ENCODE measurements at regions not wholly inside any gene's neighbourhood (a gene's known extent, or its start where the extent isn't known, plus 50 kb on each side); places are given as distances from the start of the nearest gene placed in this dataset.

DNA sequence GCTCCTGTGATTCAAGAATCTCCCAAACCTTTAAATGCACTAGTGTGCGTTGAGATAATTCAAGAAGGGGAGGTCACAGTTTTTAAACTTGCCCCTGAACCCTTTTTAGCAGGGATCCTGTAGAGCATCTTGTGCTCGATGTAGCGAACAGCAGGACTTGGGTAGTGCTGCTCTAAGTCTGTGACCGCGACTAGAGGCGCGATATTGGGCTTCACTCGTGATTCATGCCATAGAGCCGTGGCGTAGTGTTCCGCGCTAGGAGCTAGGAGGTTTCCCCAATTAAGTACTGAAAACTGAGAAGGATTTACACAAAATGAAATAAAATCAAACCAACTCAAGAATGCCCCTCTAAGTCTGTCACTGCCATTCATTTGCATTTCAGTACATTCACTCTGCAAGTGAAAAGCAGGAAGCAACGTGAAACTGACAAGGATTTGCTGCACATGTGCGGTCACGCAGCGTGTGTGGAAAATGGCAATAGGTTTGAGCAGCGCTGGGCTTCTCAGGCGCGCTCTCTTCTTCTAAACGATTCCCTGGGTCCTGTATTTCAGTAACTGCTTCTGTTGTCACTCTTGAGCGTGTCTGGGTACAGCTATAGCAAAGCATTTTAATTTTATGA, 1135.9 kb upstream of the WWC1 start:
- DNase-seq, result no peak

DNA sequence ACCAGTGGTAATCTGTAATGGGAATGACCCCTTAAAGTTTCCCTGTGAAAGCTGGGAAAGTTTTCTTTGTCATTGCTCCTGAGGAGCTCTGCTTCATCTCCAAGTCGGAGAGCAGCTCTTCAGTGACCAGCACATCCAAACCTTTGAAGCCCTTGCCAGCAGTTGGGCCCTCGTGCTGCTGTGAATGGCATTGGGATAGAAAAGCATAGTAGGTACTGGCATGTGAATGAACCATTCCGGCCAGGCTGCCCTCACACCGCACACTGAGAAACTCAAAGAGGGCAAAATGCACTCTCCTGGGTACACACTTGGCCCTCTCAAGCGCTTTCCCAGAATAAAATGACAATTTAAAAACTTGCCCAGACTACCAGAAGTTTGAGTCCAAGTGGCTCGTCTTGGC, 1135.0 kb upstream of the WWC1 start:
- DNase-seq, result no peak

DNA sequence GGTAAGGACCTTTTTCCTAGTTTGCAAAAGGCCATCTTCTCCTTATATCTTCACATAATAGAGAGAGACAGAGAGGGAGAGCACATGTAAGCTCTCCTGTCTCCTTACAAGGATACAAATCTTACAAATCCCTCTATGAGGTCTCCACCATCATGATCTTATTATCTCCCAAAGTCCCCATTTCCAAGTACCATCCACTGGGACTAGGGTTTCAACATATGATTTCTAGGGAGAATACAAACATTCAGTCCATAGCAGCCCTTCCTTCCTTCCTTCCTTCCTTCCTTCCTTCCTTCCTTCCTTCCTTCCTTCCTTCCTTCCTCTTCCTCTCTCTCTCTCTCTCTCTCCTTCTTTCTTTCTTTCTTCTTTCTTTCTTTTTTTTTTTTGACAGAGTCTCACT, 1132.9 kb upstream of the WWC1 start:
- no peak for DNase-seq

DNA sequence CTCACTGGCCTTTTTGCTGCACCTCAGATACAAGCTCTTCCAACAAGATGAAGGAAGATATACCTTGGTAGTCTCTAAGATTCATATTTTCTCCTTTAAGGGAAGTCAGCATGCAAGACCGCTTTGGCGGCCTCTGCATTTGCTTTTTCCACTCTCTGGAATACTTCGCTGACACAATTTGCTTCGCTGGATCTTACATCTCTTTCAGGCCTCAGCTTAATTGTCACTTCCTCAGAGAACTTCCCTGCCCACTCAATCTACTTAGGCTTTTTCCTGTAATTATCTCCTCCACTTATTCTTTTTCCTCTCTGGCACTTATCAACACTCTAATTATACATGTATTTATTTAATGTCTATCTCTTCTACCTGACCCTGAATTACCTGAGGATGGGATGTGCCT, 1131.1 kb upstream of the WWC1 start:
- DNase-seq, result no peak

DNA sequence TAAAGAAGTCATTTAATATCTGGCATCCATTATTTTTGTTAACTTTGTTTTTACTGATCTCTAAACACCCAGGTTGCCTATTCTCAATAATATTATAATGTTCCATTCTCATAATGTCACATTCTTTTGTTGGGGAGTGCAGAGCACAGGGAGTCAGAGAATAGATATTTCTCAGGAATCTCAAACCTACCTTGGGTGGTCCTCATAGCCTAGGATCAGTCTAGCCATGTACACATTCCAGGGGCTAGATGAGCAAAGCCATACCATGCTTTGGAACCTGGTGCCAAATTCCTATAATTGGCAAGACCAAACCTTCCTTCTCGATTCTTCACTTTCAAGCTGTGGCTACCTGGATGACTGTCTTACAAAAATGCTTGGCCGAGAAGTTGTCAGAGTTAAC, 1124.7 kb upstream of the WWC1 start:
- DNase-seq, result no peak

DNA sequence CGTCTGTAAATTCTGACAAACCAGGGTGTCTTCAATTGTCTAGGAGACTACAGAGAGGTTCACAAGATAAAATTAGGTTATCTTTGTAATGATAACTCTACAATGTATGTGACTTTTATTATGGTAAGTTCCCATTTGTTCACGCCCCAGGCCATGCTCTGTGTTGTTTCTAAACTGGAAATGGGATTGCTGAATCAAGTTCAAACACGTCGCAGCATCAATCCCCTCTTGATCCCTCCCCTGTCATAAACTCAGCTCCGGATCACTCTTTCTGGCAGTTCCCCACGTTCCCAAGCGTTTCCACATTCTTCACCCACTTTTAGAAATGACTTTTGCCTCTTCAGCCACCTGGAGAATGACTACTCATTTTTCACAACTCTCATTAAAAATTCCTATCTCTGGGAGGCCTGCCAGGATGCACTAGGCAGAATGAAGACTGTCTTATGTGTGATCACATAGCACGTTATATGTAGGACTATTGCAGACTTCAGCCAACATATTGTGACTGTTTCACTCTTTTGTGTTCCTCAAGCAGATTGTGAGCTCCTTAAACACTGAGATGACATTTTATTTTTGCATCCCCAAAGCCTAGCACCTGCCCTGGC, 1124.2 kb upstream of the WWC1 start:
- no peak for DNase-seq

DNA sequence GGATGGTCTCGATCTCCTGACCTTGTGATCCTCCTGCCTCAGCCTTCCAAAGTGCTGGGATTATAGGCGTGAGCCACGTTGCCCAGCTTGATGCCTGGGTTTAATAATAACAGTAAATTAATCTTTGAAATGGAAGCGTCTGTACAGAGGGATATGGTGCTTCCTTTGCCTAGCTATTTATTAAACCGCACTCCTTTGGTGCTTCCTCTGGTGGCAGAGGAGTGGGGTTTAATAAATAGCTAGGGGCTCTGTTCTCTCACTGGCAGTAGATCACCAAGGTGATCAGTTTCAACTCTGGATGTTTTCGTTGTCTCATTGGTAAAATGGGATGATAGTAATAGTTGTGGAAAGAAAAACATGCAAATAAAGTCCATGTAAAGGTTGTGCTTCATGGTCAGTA, 1122.5 kb upstream of the WWC1 start:
- no peak for DNase-seq

DNA sequence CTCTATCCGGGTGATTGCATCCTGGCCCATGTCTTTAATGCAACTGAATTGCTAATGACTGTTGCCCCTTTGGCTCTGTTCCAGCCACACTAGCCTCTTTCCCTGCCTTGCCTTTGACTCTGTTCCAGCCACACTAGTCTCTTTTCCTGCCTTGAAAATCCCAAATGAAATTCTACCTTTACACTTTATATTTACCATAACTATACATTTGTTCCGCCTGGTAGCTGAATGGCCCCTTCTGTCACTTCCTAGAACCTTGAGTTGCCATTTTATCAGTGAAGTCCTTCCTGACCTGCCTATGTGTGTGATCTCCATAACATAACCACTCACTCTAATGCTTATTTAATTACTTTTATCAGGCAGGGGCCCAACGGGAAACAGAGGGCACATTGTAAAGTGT, 1120.4 kb upstream of the WWC1 start:
- no peak for DNase-seq

DNA sequence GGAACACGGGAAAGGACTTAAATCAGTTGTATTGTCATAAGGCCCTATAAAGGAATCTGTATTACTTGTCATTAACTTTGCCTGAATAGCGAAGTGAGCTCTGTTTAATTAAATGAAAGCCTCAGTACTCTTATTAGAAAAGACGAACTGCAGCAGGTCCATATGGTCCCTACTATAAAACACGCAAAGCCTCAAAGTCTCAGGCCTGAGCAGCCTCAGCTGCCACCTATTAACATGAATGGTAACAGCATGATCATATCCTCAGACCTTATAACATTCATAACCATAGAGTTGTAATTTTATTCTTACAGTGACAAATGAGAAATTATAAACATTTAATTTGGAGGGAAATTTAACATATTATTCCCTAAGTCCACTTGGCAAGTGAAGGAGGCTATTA, 1113.7 kb upstream of the WWC1 start:
- no peak for DNase-seq

DNA sequence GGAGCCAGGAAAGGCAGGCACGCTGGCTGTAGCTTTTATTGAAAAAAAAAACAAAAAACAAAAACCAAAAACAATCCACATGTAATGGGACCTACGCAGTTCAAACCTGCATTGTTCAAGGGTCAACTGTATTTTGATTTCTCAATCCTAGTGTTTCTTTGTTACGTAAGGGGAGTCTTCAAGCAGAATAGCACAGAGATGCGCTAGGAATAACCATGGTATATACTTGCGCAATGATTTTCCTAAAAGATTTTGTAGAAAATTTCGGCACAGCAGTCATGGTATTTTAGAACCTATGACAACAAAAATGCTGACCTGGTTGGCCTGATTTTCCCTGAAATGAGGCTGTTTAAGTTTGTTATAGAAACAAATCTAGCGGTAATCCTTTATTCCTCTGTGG, 1110.5 kb upstream of the WWC1 start:
- no peak for DNase-seq

DNA sequence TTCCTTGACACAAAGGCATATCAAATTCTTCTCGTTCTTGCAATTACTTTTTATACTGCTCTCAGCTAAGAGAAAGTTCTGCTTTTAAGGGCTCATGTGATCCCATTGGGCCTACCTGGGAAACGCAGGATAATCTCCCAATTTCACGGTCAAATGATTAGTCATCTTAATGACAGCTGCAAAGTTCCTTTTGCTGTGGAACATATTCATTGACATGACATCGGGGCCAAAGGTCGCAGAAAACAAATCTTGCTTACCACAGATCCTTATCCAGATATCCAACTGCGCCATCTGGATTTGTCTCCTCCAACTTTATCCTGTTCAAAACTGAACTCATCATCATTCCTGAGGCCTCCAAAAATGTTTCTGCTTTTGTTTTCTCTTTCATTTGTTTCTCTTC, 1085.6 kb upstream of the WWC1 start:
- DNase-seq, result no peak

DNA sequence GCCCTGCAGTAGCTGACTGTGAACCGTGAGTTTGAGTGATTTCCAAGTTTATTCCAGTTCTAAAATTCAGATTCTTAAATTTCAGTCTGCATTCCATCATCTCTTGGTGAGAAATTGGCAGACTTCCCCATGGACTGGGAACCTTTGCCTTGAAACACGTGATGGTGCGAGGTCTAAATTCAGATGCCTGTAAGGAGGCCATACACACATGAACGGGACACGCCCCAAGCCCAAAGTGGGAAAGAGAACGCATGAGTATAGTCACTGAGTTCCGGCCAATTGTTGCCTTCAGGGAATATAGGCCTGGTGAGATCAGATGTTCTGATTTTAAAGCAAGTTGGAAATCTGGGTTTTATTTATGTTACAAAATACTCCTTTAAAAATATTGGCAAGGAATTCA, 1084.4 kb upstream of the WWC1 start:
- no peak for DNase-seq

DNA sequence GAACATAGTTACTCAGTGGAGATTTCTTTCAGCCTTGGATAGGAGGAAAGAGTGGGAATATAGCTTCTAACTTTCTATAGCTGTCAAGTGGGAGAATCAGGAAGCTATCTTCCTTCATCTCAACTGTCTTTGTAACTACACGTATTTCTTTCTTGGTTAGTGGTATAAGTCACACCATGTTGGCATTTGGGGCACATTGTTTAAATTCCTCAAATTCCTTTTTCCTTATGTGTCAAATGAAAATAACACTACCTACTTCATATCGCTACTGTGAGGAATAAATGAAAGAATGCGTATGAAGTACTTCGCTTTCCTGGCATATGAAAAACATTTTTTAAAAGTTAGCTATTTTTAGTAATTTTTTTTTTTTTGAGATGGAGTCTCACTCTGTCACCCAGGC, 1082.5 kb upstream of the WWC1 start:
- DNase-seq, result no peak

DNA sequence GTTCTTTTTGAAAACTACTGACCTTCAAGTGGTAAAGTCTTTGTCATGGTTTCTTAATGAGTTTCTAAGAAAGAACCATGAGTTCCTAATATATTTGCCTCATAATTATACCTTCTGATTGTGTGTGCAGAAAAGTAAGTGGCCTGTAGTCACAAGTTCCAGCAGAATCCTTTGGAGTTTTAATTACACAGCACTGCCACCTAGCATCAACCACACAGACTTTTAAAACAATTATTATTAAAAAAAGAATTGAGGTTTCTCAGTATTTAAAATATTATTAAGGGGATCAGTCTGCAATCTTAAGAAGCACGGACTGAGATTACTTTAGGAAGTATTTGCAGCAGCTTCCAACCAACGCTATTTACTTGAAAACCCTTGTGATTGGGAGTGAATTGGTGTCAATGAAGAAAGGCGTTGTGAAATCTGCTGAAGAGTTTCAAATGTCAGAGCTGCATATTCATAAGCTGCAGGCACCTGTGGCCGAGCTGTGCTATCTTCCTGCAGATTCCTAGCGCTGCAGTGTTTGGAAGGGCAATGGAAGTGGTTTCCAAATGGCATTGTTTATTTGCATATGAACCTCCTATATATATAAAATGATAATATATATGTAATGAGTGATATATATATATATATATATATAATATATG, 1074.2 kb upstream of the WWC1 start:
- no peak for DNase-seq

DNA sequence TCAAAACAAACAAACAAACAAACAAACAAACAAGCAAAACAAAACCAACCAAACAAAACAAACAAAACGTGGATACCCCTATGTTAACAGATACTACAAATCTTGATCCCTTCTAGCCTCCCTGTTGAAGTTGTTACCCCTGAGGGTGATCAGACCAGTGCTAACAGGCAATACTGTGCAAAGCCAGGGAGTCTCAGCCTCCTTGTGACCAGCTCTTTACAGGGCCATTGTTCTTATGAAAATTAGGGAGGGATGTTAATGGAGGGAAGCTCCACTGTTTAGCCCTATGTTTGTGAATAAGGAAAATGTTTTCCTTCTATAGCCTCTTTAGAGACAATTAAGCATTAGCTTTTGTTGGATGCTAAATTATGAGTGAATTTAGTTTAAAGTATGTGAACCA, 1072.1 kb upstream of the WWC1 start:
- no peak for DNase-seq

DNA sequence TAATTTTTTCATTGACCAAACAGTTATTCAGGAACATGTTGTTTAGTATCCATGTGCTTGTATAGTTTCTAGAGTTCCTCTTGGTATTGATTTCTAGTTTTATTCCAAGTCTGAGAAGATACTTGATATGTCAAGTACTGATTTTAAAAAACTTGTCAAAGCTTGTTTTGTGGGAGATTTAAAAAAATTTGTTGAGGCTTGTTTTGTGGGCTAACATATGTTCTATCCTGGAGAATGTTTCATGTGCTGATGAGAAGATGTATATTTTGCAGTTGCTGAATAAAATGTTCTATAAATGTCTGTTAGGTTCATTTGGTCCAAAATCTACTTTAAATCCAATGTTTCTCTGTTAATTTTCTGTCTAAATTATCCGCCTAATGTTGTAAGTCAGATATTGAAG, 1065.1 kb upstream of the WWC1 start:
- DNase-seq, result no peak

DNA sequence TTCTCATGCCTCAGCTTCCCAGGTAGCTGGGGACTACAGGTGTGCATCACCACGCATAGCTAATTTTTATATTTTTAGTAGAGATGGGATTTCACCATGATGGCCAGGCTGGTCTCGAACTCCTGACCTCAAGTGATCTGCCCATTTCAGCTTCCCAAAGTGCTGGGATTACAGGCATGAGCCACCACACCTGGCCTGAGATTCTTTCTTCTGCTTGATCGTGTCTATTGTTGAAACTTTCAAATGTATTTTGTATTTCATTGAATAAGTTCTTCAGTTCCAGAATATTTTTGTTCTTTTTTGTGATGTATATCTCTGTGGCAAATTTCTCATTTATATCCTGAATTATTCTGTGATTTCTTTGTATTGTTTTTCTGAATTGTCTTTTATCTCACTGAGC, 1063.3 kb upstream of the WWC1 start:
- DNase-seq, result no peak

DNA sequence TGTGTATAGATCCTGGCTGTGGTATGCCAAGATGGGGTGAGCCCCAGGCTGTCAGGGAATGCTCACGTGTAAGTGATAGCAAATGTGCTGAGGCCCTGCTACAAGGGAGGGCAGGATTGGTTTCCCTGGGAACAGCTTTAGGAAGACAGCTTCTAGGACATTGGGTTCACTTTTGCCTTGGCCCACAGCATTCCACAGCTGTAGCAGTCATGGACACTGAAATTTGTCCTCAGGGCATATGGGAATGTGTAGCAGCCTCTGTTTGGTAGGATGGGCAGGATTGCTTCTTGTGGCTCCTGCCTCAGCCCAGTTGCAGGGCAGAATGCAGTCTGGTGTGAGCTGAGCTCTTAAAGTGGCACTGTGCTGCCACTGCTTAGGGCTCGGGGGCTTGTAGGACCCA, 1061.7 kb upstream of the WWC1 start:
- DNase-seq, result no peak

DNA sequence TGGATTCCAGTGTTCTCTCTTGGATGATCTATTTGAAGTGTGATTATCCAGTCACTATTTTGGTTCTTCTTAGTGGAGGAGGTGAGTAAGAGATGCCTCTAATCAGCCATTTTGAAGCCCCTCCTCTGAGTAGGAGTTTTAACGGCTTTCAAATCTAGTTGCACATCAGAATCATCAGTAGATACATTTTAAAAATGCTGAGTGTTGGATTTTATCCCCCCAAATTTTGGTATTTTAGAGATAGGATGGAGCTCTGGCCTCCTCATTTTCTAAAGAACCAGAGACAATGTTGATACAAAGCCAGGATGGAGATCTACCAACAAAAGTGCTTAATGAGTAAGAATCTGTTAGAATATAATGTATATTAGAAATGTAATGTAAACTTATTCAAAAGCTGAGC, 1061.0 kb upstream of the WWC1 start:
- no peak for DNase-seq

DNA sequence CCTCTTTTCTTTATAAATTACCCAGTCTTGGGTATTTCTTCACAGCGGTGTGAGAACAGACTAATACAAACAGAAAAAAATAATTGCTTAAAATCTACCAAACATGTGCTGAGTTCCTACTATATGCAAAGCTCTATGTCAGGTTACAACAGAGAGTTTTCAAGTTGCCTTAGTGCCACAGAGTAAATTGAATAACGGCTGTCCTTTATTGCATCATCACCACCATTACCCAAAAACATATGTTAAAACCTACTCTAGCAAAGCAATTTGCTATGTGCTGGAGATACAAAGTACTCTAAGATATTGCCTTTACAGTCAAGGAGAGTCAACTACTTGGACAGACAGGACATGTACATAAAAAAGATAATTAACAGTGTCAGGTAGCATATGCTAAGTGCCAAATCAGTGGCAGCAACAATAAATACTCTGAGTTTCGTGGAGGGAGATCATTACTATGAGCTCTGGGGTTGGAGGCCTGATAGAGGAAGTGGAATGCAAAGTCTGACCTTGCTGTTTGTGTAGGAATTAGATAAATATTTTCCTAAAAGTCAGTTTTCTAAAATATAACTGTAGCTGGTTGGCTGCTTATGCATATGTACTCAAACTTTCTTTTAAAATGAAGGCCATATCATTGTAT, 1058.7 kb upstream of the WWC1 start:
- DNase-seq, result no peak

DNA sequence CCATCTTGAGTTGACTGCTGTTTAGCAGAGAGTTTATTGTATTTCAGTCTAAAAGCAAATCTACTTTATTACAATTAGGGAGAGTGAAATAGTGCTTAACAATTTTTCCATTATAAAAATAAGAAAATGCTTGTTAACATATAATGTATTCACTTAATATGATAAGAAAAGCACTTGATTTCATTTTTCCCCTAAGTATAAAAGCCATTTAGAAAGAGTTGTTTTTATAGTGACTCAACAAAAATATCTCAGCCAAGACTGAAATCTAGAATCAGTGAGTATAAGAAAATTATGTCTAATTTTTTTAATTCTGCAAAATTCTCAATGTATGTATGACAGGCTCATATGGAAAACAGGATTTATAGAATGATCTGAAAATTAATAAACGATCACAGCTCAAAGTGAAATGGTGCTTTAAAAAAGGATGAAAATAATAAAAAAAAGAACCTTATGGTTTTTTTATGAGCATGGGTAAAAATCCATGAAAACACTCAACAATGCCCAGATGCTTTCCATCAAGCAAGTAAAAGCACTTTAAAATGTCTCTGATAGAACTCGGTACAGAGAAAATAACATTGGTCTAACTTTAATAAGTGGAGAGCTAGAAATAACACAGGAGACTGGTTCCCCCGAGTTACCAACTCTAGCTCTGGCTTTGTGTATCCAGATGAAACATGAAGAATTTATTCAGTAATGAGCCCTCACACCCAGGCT, 1057.8 kb upstream of the WWC1 start:
- DNase-seq, result no peak

DNA sequence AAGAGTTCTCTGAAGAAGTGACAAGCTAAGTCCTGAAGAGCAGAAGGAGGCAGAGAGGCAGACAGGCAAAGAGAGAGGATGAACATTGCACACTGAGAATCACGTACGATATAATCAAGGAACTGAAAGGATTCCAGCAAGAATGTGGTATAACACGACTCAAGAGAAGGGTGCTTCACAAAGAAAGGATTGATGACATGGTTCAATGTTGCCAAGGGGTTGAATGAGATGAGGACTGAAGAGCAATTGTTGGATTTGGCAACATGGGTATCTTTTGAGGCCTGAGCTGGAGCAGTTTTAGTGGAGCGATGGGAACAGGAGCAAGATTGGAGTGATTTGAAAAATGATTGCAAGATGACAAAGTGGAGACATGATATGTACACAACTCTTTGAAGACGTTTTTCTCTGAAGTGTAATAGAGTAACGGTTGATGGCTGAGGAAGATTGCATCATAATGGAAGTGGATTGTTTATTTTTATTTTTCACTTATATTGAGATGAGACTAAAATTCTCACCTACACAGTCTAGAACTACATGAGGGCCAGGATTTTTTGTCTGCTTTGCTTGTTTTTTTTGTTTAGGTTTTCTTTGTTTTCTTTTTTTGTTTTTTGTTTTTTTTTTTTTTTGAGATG, 1049.9 kb upstream of the WWC1 start:
- no peak for DNase-seq

DNA sequence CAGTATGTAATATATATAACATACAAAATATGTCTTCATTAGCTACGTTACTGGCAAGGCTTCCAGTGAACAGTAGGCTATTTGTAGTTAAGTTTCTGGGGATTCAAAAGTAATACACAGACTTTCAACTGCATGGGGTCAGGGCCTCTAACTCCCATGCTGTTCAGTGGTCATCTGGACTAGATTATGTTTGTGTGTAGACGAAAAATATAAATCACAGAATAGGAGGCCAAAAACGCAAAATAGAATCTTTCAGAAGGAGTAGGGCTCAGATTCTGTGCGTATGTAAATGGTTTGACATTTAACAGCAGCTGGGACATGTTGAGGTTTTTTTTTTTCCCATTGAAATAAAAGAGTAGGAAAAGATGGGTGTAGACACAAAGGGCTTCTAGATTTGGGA, 1048.7 kb upstream of the WWC1 start:
- no peak for DNase-seq

All from activated CD4-positive, alpha-beta T cell treated with anti-CD3 and anti-CD28 coated beads for 1 hour (primary cell).